Keratinocyte (primary cell): ENCODE measurements at regions not wholly inside any gene's neighbourhood (a gene's known extent, or its start where the extent isn't known, plus 50 kb on each side); places are given as distances from the start of the nearest gene placed in this dataset.

ENCODE experiments used
- CTCF ChIP-seq, 3 experiments: IDR thresholded peaks in 1 of 3; conservative IDR thresholded peaks in 1 of 3; optimal IDR thresholded peaks in 1 of 3; 2 replicates in 2 of 3; 3 replicates in 1 of 3; pipeline versions ENCODE3 to v1.5.1; 2011; ENCODE audit warnings: low read length in 3 of 3, mild to moderate bottlenecking in 3 of 3, moderate library complexity in 2 of 3, control low read depth in 1 of 3, inconsistent platforms in 1 of 3; ENCODE audit not compliant: insufficient read depth in 2 of 3; ENCODE audit errors: extremely low read depth in 1 of 3
- EZH2 ChIP-seq: IDR thresholded peaks from one replicate; pipeline ENCODE4 v1.6.1; 2012; ENCODE audit warnings: inconsistent platforms, mild to moderate bottlenecking, low read length, moderate library complexity

DNA sequence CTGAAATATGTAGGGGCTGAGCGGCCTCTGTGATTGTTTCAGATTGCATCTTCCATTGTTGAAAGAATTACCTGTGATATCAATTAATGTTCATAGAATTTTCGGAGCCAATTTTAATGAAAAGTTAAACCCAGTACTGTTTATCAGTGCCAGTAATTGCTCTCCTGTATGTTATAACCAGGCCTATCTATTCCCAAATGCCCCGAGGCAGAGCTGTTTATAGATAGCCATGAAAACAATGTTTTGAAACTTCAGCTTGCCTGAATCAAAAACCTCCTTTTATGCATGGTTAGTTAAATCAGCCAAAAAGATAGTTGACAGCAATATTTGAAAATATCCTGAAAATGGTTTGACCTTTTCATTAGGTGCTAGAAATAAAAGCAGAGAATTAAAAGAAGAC, 50.1 kb upstream of the HDAC9 start:
- TF ChIP-seq EZH2: no peak
- TF ChIP-seq CTCF (optimal IDR thresholded peaks at IDR 0.05 in 1 of 3, IDR thresholded peaks at IDR 0.05 in 1 of 3, conservative IDR thresholded peaks at IDR 0.05 in 1 of 3; ENCODE audit: extremely low read depth in 1 of 3, insufficient read depth in 2 of 3, low read length in 3 of 3): no peak
